Common myeloid progenitor, CD34-positive (primary cell): ENCODE measurements at regions not wholly inside any gene's neighbourhood (a gene's known extent, or its start where the extent isn't known, plus 50 kb on each side); places are given as distances from the start of the nearest gene placed in this dataset.

ENCODE experiments used
- CTCF ChIA-PET: fragments of 350-600 bp; sonication (Branson Sonifier 250); formaldehyde crosslinking; loops from one replicate; lab custom pipeline; 2021; ENCODE audit warnings: antibody characterized with exemption; lab: Charles Lee
- POLR2A ChIA-PET: fragments of 350-600 bp; sonication (Branson Sonifier 250); formaldehyde crosslinking; loops from one replicate; lab custom pipeline; 2021; ENCODE audit warnings: antibody characterized with exemption; lab: Charles Lee
- DNase-seq, 3 donors: peaks; one replicate each; pipeline versions ENCODE4 v3.0.0 to v3.0.0-alpha.2; 2013
- H3K27ac ChIP-seq, 2 experiments: 1 replicate in 1 of 2; 2 replicates in 1 of 2; pipeline ENCODE4 v1.7.0; 2013; ENCODE audit warnings: inconsistent platforms in 2 of 2, low read length in 2 of 2, mild to moderate bottlenecking in 2 of 2, low read depth in 1 of 2, moderate library complexity in 1 of 2; ENCODE audit not compliant: severe bottlenecking in 2 of 2, insufficient read depth in 1 of 2, poor library complexity in 1 of 2
- H3K27me3 ChIP-seq, 5 experiments: replicated peaks in 2 of 5; 1 replicate in 3 of 5; 2 replicates in 2 of 5; pipeline versions ENCODE4 v1.6.1 to v1.7.0; 2013; ENCODE audit warnings: low read length in 4 of 5, mild to moderate bottlenecking in 2 of 5, moderate library complexity in 2 of 5, inconsistent platforms in 1 of 5; ENCODE audit not compliant: insufficient read depth in 5 of 5, control insufficient read depth in 4 of 5
- H3K36me3 ChIP-seq, 4 experiments: 1 replicate in 2 of 4; 2 replicates in 2 of 4; pipeline versions ENCODE4 v1.6.1 to v1.7.0; 2013; ENCODE audit warnings: low read length in 3 of 4, control low read depth in 1 of 4, mild to moderate bottlenecking in 1 of 4; ENCODE audit not compliant: control insufficient read depth in 4 of 4, insufficient read depth in 4 of 4
- H3K4me1 ChIP-seq, 4 experiments: 1 replicate in 3 of 4; 2 replicates in 1 of 4; pipeline versions ENCODE4 v1.6.1 to v1.7.1; 2013; ENCODE audit warnings: low read length in 3 of 4, mild to moderate bottlenecking in 3 of 4, control low read depth in 1 of 4, inconsistent platforms in 1 of 4, moderate library complexity in 1 of 4; ENCODE audit not compliant: control insufficient read depth in 4 of 4, insufficient read depth in 4 of 4; ENCODE audit errors: control extremely low read depth in 1 of 4
- H3K4me3 ChIP-seq, 7 experiments: 1 replicate in 4 of 7; 2 replicates in 3 of 7; pipeline versions ENCODE4 v1.5.1 to v1.7.0; 2013; ENCODE audit warnings: mild to moderate bottlenecking in 7 of 7, low read length in 6 of 7, moderate library complexity in 6 of 7, inconsistent platforms in 2 of 7, low read depth in 2 of 7, control low read depth in 1 of 7; ENCODE audit not compliant: insufficient read depth in 4 of 7, control insufficient read depth in 1 of 7; ENCODE audit errors: extremely low read depth in 1 of 7
- H3K9me3 ChIP-seq, 5 experiments: 1 replicate in 4 of 5; 2 replicates in 1 of 5; pipeline versions ENCODE4 v1.6.1 to v1.7.1; 2013; ENCODE audit warnings: low read length in 4 of 5, mild to moderate bottlenecking in 2 of 5, inconsistent platforms in 1 of 5, low read depth in 1 of 5, moderate library complexity in 1 of 5; ENCODE audit not compliant: control insufficient read depth in 4 of 5, insufficient read depth in 2 of 5; ENCODE audit errors: control extremely low read depth in 1 of 5
- WGBS: methylation state at CpG from one replicate; pipeline ENCODE4 v1.1.5; 2013; ENCODE audit not compliant: insufficient coverage; 5-methylcytosine and 5-hydroxymethylcytosine counted together

GRCh38 chrX:110966839-110967238, 129.2 kb upstream of the PAK3 start:
- no peaks in the 10 kb centered on the region for H3K9me3 ChIP-seq
- no peaks in the 10 kb centered on the region for H3K4me1 ChIP-seq
- no peaks in the 10 kb centered on the region for H3K36me3 ChIP-seq
- peaks cover 0 to 3% (median 0%) of the 10 kb centered on the region in 5 experiments for H3K27me3 ChIP-seq
- no peak for DNase-seq
- 100% methylated on average over 1 of the region's 1 CpG for WGBS
- H3K27ac ChIP-seq: no peak overlapping the region
- H3K4me3 ChIP-seq: no peak overlapping the region
- ChIA-PET POLR2A (no interaction called here), CTCF (no interaction called here)

- Histone ChIP-seq H3K36me3 (no peaks in the 10 kb centered on the region), H3K27me3 (peaks cover 0 to 3% (median 0%) of the 10 kb centered on the region in 5 experiments), H3K4me1 (no peaks in the 10 kb centered on the region), H3K27ac (no peak overlapping the region), H3K4me3 (no peak overlapping the region), H3K9me3 (no peaks in the 10 kb centered on the region)
- DNase-seq: no peak
- ChIA-PET CTCF (no interaction called here), POLR2A (no interaction called here)
- WGBS: no CpG with 5 or more reads among the region's 1 CpG
These were observed 129.9 kb upstream of the PAK3 start for GRCh38 chrX:110966091-110966454.

GRCh38 chrX:110965409-110966090, 130.4 kb upstream of the PAK3 start:
- H3K27ac ChIP-seq: no peak overlapping the region
- no peaks in the 10 kb centered on the region for H3K36me3 ChIP-seq
- ChIA-PET POLR2A (no interaction called here), CTCF (no interaction called here)
- no peaks in the 10 kb centered on the region for H3K9me3 ChIP-seq
- no peaks in the 10 kb centered on the region for H3K4me1 ChIP-seq
- peaks cover 0 to 3% (median 0%) of the 10 kb centered on the region in 5 experiments for H3K27me3 ChIP-seq
- no peak overlapping the region for H3K4me3 ChIP-seq
- 57% methylated on average over 4 of the region's 4 CpGs for WGBS
- DNase-seq: no peak

- Histone ChIP-seq H3K27ac (no peak overlapping the region), H3K36me3 (no peaks in the 10 kb centered on the region), H3K4me1 (no peaks in the 10 kb centered on the region), H3K4me3 (no peak overlapping the region), H3K27me3 (peaks cover 0 to 3% (median 0%) of the 10 kb centered on the region in 5 experiments), H3K9me3 (no peaks in the 10 kb centered on the region)
- WGBS: 83% methylated on average over 4 of the region's 4 CpGs
- ChIA-PET CTCF (no interaction called here), POLR2A (no interaction called here)
- DNase-seq: no peak
These were observed 131.2 kb upstream of the PAK3 start for GRCh38 chrX:110964786-110965185.

- H3K36me3 ChIP-seq: no peaks in the 10 kb centered on the region
- CTCF ChIA-PET: no interaction called here
- no peaks in the 10 kb centered on the region for H3K4me1 ChIP-seq
- H3K4me3 ChIP-seq: no peak overlapping the region
- WGBS: 60% methylated on average over 1 of the region's 2 CpGs
- no peak overlapping the region for H3K27ac ChIP-seq
- POLR2A ChIA-PET: no interaction called here
- DNase-seq: no peak
- no peaks in the 10 kb centered on the region for H3K9me3 ChIP-seq
- H3K27me3 ChIP-seq: peaks cover 0 to 3% (median 0%) of the 10 kb centered on the region in 5 experiments
These were observed 133.5 kb upstream of the PAK3 start for GRCh38 chrX:110962451-110962850.

GRCh38 chrX:110955706-110956105, 140.3 kb upstream of the PAK3 start:
- Histone ChIP-seq H3K36me3 (no peaks in the 10 kb centered on the region), H3K4me3 (no peak overlapping the region), H3K9me3 (no peaks in the 10 kb centered on the region), H3K27me3 (peaks cover 0 to 10% (median 0%) of the 10 kb centered on the region in 5 experiments), H3K4me1 (no peaks in the 10 kb centered on the region), H3K27ac (no peak overlapping the region)
- ChIA-PET POLR2A (no interaction called here), CTCF (no interaction called here)
- no peak for DNase-seq

- POLR2A ChIA-PET: no interaction called here
- peaks cover 0 to 11% (median 0%) of the 10 kb centered on the region in 5 experiments for H3K27me3 ChIP-seq
These were observed 141.4 kb upstream of the PAK3 start for GRCh38 chrX:110954428-110955100.

More at GRCh38 chrX:110954428-110955100, 141.4 kb upstream of the PAK3 start:
- Histone ChIP-seq H3K4me3 (no peak overlapping the region), H3K27ac (no peak overlapping the region), H3K9me3 (no peaks in the 10 kb centered on the region), H3K36me3 (no peaks in the 10 kb centered on the region), H3K4me1 (no peaks in the 10 kb centered on the region)
- CTCF ChIA-PET: no interaction called here
- no peak for DNase-seq
